HG02610 (cell line): ENCODE measurements at regions not wholly inside any gene's neighbourhood (a gene's known extent, or its start where the extent isn't known, plus 50 kb on each side); places are given as distances from the start of the nearest gene placed in this dataset.
"Not testable (repeated sequence)": the region's sequence is repeated elsewhere in the genome, so short reads cannot be mapped to it uniquely, and the experiment has no call there.

Source experiments
- ATAC-seq: cut with Tn5 transposase; IDR thresholded peaks from one replicate; pipeline ENCODE4 v1.9.1; 2021; ENCODE audit warnings: mild to moderate bottlenecking, moderate library complexity; ENCODE audit not compliant: unreplicated experiment

DNA sequence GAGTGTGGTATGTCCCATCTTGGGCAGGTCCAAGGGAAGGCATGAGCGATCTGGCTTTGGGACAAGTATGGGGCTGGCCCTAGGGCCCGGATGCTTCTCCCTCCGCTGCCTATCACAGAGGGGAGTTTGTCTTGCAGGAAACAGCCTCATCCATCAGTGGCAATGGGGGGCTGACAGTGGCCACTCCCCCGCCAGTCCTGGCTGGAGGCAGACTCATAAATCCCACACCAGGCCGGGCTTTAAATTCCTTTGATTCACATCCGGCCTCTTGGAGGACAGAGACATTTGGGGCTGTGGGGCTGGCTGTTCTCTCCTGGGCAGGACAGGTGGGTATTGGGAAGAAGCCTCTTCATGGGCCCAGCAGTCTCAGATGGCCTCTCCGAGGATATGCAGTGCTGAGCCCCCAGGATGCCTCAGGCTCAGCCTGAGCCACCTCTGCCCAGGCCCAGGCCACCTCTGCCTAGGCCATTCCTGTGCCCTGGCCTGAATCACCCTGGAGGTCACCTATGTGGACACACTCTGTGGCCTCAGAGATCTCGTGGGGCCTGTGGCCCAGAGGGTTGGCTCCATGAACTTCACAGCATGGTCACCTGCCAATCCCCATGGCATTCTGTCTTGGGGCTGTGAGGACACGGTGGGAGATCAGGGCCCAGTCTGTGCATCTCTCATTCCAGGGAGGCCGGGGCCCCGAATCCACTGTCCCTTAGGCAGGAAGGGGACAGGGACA lies 84.2 kb upstream of the GOLGA6L4 start:
- no peak for ATAC-seq

DNA sequence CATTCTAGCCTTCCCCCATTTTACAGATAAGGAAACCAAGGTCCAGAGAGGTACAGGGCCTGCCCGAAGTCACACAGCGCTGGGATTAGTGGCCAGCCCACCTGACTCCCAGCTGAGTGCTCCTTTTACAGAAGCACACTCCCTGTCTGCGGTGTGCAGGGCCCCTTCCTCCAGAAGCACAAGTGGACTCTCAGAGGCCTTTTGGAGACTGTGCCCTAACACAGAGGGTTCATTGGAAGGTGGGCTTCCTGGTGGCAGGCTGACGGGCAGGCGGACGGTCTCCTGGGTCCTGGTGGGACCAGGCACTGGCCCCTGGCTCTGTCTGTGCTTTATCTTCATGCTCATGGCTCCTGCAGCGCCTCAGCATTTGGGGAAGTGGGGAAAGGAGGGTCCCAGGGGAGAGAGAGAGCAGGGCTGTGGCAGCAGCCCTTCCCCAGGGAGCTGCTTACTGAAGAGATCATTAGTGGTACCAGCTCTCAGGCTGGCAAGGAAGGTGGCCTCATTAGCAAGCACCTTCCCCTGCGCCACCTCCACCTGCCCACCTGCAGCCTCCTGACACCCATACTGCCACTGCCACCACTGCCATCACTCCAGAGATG lies 83.1 kb upstream of the GOLGA6L4 start:
- ATAC-seq, result not testable (repeated sequence)

DNA sequence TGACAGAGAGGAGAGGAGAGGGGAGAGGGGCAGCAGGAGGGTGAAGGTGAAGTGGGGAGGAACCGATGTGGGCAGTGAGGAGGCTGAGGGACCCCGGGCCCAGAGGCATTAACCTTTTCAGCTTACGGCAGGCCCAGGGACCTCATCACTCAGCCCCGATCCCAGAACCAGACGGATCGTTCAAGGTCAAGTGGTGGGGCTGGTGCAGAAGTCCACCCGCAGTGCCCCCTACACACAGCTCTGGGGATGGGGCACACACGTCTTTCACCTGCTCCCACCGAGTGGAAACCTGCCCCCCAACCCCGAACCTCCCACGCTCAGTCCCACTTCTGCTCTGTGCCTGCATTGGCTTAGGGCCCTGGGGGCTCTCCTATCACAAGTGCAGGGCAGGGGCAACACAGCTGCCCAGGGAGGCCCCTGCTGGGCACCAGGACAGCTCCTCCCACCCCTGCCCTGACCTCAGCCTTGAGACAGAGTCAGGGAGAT lies 81.9 kb upstream of the GOLGA6L4 start:
- not testable (repeated sequence) for ATAC-seq

DNA sequence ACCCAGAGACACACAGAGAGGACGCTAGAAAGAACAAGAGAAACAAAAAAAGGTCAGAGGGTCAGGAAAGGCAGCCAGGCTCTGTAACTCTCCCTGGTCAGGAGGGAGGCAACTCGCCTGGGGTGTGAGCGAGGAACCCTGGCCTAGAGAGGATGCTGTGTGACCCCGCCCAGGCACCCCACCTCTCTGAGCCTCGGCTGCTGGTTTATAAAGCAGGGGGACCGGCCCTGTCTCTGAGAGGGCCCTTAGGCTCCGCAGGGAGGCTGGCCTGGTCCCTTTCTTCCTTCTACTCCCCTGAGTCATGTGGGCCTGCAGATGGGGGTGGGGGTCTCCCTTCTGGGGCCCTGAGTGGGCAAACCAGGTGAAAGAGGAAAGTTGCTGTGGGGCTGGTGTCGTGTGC lies 81.3 kb upstream of the GOLGA6L4 start:
- not testable (repeated sequence) for ATAC-seq

DNA sequence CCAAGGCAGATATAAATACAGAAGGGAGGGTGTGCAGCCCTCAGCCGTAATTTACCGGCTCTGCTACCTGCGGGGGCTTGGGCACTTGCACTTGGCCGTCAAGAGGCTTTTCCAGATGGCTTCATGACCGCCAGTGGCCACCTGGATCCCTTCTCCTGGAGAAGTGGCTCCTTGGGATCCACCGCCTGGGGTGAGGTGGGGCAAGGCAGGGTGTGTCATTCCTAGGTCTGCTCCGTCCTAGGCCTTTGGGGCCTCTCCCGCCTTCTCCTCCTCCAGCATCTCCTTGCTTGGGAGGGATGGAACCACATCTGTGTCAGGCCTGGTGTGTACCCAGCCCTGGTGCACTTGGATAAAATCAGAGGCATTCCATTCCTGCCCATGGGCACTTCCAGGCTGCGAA lies 80.8 kb upstream of the GOLGA6L4 start:
- ATAC-seq, result not testable (repeated sequence)

DNA sequence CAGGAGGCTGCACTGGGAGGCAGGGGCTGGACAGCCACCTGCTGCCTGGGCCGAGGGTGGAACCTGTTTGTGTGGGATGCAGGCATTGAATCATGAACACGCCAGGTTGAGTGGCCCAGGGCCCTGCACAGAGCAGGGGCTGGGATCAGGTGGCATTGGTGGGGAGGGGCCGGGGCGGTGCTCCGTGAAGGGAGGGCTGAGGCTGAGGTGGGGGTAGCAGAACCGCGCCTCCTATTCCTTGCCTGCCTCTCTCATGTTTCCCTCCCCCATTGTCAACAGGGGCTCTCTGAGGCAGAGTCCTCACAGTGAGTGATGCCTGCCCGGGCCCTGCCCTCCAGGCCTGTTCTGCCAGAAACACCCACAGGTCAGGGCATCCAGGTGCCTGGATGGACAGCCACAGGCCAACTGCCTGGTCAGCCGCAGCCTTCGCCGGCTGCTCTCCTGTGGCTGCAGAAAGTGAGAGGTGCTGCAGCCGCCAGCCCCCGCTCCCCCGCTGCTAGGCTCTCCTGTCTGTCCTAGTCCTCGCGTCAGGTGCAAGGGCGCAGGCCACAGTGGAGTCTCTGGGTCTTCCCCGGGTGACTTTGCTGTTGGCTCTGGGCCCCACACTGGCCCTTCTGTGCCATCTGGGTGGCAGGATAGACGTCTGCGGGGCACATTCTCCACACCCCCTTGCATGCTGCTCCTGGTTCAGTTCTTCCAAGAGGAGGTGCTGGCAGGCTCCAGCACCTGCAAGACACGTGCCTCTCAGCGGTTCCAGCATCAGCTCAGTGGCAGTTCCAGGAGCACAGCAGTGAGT lies 79.6 kb upstream of the GOLGA6L4 start:
- ATAC-seq, result not testable (repeated sequence)

DNA sequence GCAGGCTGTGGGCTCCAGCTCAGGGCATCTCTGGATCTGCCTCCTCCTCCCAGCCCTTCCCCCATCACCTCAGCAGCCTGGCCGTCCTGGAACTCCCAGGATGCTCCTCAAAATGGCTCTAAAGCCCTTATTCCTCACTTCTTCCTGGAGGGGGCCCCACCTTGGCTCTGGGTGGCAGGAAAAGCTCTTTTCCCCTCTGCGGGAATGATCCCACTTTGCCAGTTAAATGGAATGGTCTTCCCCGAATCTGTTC lies 79.1 kb upstream of the GOLGA6L4 start:
- not testable (repeated sequence) for ATAC-seq

DNA sequence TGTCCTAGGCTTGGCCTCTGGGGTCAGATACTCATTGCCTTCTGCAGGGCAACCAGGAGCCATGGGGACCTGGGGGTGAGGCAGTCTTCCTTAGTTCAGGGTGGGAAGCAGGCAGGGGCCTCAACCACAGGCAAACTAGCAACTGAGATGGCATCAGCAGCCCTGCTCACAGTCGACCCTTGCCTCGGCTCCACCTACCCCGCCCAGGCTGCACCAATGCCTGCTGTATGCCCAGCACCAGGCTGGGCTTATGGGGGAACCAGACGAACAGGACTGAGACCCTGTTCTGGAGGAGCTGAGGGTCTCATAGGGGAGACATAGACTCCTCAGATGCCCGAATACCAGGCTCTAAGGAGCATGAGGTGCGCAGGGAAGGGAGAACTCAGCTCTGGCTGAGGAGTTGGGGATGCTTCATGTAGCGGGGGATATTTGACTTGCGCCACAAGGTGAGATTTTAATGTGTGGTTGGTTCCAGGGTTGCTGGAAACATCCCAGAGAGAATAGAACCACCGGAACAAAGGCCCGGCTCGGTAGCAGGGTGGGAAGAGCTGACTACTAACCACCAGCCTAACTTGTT lies 78.4 kb upstream of the GOLGA6L4 start:
- not testable (repeated sequence) for ATAC-seq

DNA sequence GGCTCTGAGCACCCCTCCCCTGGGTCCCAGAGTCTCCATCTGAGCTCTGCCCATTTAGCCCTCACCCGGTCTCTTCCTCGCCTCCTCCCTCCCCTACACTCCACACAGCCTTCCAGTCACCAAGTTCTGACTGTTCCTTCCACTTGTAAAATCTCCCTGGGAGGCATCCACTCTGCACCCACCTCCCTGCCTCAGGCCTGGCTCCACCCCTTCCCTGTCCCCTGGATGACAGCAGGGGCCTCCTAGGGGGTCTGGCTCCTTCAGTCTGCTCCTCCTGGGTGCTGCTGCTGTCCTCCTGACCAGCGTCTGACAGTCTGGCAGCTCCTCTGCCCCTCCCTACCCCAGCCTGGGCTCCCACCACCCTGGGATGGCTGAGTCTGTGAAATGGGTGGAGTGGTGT lies 77.7 kb upstream of the GOLGA6L4 start:
- not testable (repeated sequence) for ATAC-seq

DNA sequence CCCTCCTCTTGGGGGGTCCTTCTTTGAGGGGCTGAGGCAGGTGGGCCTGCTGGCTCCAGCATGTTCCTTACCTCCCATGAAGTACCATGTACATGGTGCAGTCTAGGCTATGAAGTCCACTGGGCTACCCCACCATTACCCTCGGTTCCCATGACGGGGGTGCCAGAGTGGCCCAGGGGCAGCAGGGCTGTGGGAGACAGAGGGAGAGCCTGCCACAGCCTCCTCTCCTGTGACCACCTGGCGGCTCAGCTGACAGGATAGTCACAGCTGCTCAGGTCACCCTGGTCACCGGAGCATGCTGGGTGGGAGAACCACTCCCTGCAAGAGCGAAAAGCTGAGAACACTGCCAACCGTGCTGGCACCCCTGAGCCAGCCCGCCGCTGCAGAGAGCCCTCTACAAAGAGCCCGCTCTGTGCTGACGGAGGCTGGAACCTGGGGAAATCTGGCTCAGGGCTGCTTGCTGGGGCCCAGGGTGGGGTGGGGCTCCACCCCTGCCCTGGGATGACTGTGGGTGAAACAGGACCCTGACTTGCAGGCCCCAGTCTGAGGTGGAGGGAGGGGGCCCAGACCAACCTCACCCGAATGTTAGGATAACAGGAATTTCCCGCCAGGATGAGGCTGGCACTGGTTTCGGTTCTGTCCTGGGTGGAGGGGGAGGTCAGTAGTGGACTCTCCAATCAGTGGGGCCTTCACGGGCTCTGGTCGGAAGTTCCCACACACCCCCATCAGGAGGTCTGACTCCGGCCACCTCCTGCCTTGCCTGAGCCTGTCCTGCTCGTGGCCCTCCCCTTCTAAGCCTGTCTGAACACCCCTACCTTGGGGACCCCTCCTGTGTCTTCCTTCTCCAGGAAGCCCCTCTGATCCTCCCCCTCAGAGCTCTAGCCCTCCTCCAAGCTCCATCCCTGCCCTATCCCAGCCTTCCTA lies 76.0 kb upstream of the GOLGA6L4 start:
- ATAC-seq, result not testable (repeated sequence)

DNA sequence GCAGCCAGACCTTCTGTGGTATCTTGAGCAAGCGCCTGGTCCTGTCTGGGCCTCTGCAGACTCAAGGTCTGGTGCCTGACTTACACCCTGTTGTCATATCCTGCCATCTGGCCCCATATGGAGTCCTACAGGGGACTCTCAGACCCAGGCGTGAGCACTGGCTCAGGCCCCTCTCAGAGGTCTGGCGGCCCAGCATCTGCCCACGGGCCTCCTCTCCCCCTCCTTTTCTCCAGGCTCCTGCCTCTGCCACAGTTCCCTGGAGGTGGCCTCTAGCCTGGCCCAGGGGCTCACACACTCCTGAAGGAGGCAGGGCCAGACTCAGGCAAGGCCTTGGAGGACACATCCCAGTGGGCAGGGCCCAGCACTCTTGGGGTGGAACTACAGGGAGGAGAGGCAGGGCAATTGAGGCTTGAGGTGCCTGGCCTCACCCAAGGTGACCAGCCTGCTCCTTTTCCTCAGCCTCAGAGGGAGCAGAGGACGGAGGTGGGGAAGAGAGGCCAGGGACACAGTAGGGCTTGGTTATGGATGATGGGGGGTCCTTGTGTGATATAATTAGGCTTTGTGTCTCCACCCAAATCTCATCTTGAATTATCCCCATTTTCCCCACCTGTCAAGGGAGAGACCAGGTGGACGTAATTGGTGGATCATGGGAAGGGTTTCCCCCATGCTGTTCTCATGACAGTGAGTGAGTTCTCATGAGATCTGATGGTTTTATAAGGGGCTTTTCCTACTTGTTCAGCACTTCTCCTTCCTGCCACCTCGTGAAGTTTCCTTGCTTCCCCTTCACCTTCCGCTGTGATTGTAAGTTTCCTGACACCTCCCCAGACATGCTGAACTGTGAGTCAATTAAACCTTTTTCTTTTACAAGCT lies 70.9 kb upstream of the GOLGA6L4 start:
- ATAC-seq, result not testable (repeated sequence)

DNA sequence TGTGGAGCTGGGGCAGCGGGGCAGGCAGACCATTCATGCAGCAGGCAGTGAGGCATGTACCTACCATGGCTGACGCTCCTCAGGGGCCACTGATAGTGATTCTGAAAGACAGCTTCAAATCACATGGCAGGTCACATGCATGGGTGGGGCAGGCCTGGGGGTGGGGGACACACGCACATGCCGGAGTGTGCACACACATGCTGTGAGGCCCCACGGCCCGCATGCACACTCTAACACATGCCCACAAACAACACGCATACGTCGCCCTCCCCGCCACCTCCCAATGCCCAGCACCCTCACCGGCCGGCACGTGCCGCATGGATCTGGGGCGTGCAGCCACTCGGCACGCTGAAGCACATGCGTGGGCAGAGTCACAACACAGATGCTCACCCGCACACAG lies 65.5 kb upstream of the GOLGA6L4 start:
- not testable (repeated sequence) for ATAC-seq

DNA sequence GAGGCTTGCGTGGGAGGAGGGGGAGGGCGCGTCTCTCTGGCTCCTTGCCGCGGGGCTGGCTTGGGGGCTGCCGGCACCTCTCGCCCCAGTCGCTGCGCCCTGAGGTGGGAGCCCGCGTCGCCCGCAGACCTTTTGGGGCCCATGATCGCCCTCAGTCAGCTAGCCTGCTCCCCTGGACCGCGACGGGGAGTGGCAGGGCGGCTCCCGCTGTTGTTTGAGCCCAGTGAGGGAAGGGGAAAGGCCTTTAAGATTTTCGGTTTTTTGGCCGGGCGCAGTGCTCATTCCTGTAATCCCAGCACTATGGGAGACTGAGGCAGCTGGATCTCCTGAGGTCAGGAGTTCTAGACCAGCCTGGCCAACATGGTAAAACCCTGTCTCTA lies 62.4 kb upstream of the GOLGA6L4 start:
- ATAC-seq, result not testable (repeated sequence)
